ENCODE measurements at regions not wholly inside any gene's neighbourhood (a gene's known extent, or its start where the extent isn't known, plus 50 kb on each side); places are given as distances from the start of the nearest gene placed in this dataset.

GRCh38 chr2:150601280-150602038 is 114.0 kb upstream of the RND3 start (continued):
- TF ChIP-seq KLF8 (tag by site-specific recombination; IDR thresholded peaks at IDR 0.05) = no peak

- Histone ChIP-seq H3K4me3 (ENCODE audit: low read depth, low read length) (no peak overlapping the region), H3K36me3 (ENCODE audit: control insufficient read depth in 2 of 2, insufficient read depth in 1 of 2, low read length in 2 of 2) (no peaks in the 10 kb centered on the region), H3K27ac (ENCODE audit: extremely low read depth, low read depth, low read length) (no peak overlapping the region), H3K9me3 (ENCODE audit: control insufficient read depth, insufficient read depth, low read depth, low read length) (no peaks in the 10 kb centered on the region), H3K4me1 (ENCODE audit: control insufficient read depth, insufficient read depth, low read length) (no peaks in the 10 kb centered on the region)
- ChIA-PET CTCF (interaction anchor here (0.5 to 3.3 kb wide), 6 partner anchors 11 to 894 kb away, joined by 3 to 14 read pairs (median 4); no protein-coding TSS in a partner anchor), POLR2A (no interaction called here)
- TF ChIP-seq ZNF76 (tag by site-specific recombination; IDR thresholded peaks at IDR 0.05; ENCODE audit: borderline replicate concordance, low read depth) (no peak), ZNF560 (tag by site-specific recombination; IDR thresholded peaks at IDR 0.05; ENCODE audit: borderline replicate concordance) (no peak), ZNF26 (tag by site-specific recombination; IDR thresholded peaks at IDR 0.05) (no peak)
Observed at GRCh38 chr2:150599889-150600288, 112.4 kb upstream of the RND3 start.

- TF ChIP-seq FEZF1 (tag by site-specific recombination; IDR thresholded peaks at IDR 0.05) = peak; percentile 29; the same call in 1 of the 2 replicates
- TF ChIP-seq AEBP2 (tag by site-specific recombination; IDR thresholded peaks at IDR 0.05; ENCODE audit: borderline replicate concordance) = no peak
- Histone ChIP-seq H3K36me3 (ENCODE audit: control insufficient read depth in 2 of 2, insufficient read depth in 1 of 2, low read length in 2 of 2) (no peaks in the 10 kb centered on the region), H3K27ac (ENCODE audit: extremely low read depth, low read depth, low read length) (no peak overlapping the region), H3K4me1 (ENCODE audit: control insufficient read depth, insufficient read depth, low read length) (no peaks in the 10 kb centered on the region), H3K4me3 (ENCODE audit: low read depth, low read length) (no peak overlapping the region), H3K9me3 (ENCODE audit: control insufficient read depth, insufficient read depth, low read depth, low read length) (no peaks in the 10 kb centered on the region)
- ChIA-PET POLR2A (no interaction called here), CTCF (interaction anchor here (0.5 to 0.7 kb wide), 2 partner anchors 142 to 418 kb away, joined by 3 to 6 read pairs; no protein-coding TSS in a partner anchor)
Observed at GRCh38 chr2:150598383-150598782, 110.9 kb upstream of the RND3 start.

- Histone ChIP-seq H3K4me3 (ENCODE audit: low read depth, low read length) (no peak overlapping the region), H3K27ac (ENCODE audit: extremely low read depth, low read depth, low read length) (no peak overlapping the region), H3K9me3 (ENCODE audit: control insufficient read depth, insufficient read depth, low read depth, low read length) (no peaks in the 10 kb centered on the region), H3K36me3 (ENCODE audit: control insufficient read depth in 2 of 2, insufficient read depth in 1 of 2, low read length in 2 of 2) (no peaks in the 10 kb centered on the region), H3K4me1 (ENCODE audit: control insufficient read depth, insufficient read depth, low read length) (no peaks in the 10 kb centered on the region)
- CTCF ChIA-PET = interaction anchor here (1.1 kb wide), 1 partner anchor 643 kb away, joined by 3 read pairs; no protein-coding TSS in a partner anchor
- POLR2A ChIA-PET = no interaction called here
- TF ChIP-seq ZNF211 (tag by site-specific recombination; IDR thresholded peaks at IDR 0.05; ENCODE audit: low read depth) (no peak), BCL6B (tag by site-specific recombination; IDR thresholded peaks at IDR 0.05) (no peak), ZNF223 (tag by site-specific recombination; IDR thresholded peaks at IDR 0.05) (no peak), ZNF114 (tag by site-specific recombination; IDR thresholded peaks at IDR 0.05) (no peak), ZNF18 (tag by site-specific recombination; IDR thresholded peaks at IDR 0.05) (no peak), ELK4 (IDR thresholded peaks at IDR 0.05; ENCODE audit: borderline replicate concordance, low read depth, low read length) (no peak), ZEB2 (tag by site-specific recombination; IDR thresholded peaks at IDR 0.05) (no peak), ZNF48 (tag by site-specific recombination; IDR thresholded peaks at IDR 0.05) (no peak), SP7 (tag by site-specific recombination; IDR thresholded peaks at IDR 0.05) (no peak), INSM2 (tag by site-specific recombination; IDR thresholded peaks at IDR 0.05) (no peak)
Observed at GRCh38 chr2:150595803-150596470, 108.5 kb upstream of the RND3 start.

All from HEK293 (cell line).